Panc1 (cell line): ENCODE measurements at regions not wholly inside any gene's neighbourhood (a gene's known extent, or its start where the extent isn't known, plus 50 kb on each side); places are given as distances from the start of the nearest gene placed in this dataset.

Experiments used
- POLR2AphosphoS5 ChIP-seq: IDR thresholded peaks from 2 replicates; pipeline ENCODE4 v1.6.1; 2012; ENCODE audit warnings: mild to moderate bottlenecking, low read depth, low read length, moderate library complexity
- TF ChIP-seq, protein P1 (sequence below): fragments of 450-650 bp; IDR thresholded peaks from 2 replicates; pipeline ENCODE4 v1.5.1; 2017; ENCODE audit warnings: mild to moderate bottlenecking

DNA sequence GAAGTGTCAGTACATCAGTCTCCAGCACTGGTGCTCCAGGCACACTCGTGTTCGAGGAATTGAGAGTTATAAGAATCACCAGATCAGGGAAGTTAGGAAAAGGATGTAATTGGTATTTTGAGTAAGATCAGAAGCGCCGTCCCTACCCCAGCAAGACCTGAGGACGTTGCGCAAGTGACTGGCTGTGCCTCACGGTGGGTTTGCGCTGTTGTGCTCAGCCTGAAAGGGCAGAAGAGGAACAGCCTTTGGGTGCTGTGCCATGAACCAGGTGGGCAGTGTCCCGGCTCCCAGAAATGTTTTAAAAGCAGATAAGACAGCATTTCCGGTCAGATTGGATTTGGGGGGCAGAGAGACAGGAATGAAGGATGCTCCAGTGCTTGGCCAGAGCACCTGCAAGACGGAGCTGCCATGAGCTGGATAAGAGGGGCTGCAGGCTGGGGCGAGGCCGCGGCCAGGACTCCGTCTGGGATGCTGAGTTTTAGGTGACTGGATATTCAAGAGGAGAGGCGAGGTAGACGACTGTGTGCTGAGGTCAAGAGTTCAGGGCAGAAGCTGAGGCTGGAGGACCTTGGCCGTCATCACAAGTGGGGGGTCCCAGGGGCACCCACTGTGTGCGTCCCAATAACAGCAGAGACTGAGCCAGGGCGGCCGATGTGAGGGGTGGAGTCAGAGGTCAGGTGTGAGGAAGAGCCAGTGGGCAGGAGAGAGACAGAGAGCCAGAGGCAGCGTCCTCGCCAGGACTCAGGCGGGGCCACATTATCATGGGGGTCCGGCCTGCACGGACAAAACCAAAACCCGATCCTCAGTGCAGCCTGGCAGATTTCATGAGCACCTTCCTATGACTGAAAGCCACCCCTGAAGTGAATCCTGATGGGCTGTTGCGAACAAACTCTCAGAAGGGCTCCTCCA is 77.7 kb upstream of the ALKAL2 start:
- TF ChIP-seq, protein P1, sequence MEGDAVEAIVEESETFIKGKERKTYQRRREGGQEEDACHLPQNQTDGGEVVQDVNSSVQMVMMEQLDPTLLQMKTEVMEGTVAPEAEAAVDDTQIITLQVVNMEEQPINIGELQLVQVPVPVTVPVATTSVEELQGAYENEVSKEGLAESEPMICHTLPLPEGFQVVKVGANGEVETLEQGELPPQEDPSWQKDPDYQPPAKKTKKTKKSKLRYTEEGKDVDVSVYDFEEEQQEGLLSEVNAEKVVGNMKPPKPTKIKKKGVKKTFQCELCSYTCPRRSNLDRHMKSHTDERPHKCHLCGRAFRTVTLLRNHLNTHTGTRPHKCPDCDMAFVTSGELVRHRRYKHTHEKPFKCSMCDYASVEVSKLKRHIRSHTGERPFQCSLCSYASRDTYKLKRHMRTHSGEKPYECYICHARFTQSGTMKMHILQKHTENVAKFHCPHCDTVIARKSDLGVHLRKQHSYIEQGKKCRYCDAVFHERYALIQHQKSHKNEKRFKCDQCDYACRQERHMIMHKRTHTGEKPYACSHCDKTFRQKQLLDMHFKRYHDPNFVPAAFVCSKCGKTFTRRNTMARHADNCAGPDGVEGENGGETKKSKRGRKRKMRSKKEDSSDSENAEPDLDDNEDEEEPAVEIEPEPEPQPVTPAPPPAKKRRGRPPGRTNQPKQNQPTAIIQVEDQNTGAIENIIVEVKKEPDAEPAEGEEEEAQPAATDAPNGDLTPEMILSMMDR = no peak
- TF ChIP-seq POLR2AphosphoS5 = no peak
